ENCODE measurements at regions not wholly inside any gene's neighbourhood (a gene's known extent, or its start where the extent isn't known, plus 50 kb on each side); places are given as distances from the start of the nearest gene placed in this dataset.

DNA sequence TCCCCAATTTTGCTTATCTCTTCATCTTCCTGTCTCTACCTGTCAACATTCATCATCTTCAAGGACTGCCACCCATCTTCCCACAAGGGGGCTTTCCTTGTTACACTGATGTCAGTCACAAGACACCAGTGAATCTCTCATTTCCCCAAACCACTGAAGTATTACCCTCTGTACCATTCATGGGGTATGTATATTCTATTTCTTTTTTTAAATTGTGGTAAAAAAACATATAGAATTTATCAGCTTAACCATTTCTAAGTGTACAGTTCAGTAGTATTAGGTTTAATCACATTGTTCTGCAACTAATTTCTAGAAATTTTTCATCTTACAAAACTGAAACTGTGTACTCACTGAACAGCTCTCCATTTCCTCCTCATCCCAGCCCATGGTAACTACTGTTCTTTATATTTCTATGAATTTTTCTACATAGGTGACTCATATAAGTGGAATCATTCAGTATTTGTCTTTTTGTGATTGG, 98.6 kb downstream of the LARP7 start:
- TF ChIP-seq POLR2A (IDR thresholded peaks at IDR 0.05; ENCODE audit: low read length) (no peak), GATA1 (IDR thresholded peaks at IDR 0.05; ENCODE audit: low read depth, low read length) (no peak)
